ENCODE measurements at regions not wholly inside any gene's neighbourhood (a gene's known extent, or its start where the extent isn't known, plus 50 kb on each side); places are given as distances from the start of the nearest gene placed in this dataset.

DNA sequence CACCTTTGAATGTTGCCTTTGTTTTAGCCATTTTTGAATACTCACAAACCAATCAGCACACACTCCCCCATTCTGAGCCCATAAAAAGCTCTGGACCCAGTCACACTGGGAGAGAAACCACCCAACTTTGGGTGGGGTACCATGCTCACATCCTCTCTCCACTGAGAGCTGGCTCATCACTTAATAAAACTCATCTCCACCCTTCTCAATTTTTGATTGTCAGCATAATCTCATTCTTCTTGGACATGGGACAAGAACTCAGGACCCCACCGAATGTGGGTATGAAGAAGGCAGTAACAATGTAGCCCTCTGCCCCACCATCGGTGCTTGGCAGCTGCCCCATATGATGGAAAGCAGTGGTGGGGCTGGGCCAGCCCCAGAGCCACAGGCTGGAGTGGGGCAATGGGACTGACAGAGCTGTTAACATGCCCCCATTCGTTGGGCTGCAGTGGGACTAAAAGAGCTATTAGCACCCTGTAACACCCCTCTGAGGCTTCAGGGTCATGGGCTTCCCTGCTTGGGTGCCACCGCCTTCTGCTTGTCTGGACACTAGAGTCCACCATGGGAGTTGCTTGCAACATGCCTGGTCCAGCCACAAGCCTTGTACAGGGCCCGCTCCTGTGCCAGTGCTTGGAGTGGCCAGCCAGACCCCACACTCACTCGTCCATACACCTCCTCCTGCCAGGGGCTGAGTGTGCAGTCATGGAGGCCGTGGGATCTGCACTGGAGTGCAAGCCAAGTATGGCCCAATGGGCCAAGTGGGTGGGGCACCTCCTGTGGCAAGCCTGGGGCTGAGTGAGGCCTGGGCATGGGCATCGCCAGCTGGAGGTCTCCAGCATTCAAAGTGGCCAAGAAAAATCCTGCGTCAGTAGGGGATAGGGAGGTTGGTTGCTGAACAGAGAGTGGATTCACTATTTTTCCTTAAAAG, 471.1 kb downstream of the TBC1D22A start:
- Histone ChIP-seq H3K4me3 (no peak overlapping the region), H3K27ac (no peak overlapping the region), H3K9ac (ENCODE audit: insufficient read length) (no peak overlapping the region), H3K9me3 (ENCODE audit: low read depth, low read length) (no peaks in the 10 kb centered on the region), H3K36me3 (ENCODE audit: insufficient read depth, low read length) (no peaks in the 10 kb centered on the region)
- DNase-seq (ENCODE audit: low read depth, low spot score), result no peak
- TF ChIP-seq FOXP2 (optimal IDR thresholded peaks at IDR 0.05; ENCODE audit: control extremely low read depth, extremely low read length, insufficient read depth) (no peak), POLR2AphosphoS5 (IDR thresholded peaks at IDR 0.05; ENCODE audit: borderline replicate concordance, low read depth, low read length) (no peak), EZH2 (IDR thresholded peaks at IDR 0.05) (no peak)

DNA sequence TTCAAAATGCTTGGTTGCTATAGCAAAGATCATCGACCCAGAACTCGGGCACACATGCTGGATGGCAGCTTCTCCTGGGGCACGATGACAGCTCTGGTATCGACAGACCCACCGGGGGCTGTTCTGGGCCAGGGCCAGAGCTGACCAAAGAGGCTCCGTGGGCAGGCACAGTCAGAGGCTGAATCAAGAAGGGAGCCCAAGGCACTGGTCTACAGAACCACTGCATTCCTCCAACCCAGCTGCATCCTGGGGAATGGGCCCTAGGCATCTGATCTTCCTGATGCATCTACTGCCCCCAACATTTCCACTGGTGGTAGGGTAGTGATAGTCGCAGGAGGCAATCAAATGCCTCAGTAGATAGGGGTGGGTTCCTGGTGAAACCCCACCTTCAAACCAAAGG, 470.3 kb downstream of the TBC1D22A start:
- TF ChIP-seq POLR2AphosphoS5 (IDR thresholded peaks at IDR 0.05; ENCODE audit: borderline replicate concordance, low read depth, low read length), result no peak
- TF ChIP-seq FOXP2 (optimal IDR thresholded peaks at IDR 0.05; ENCODE audit: control extremely low read depth, extremely low read length, insufficient read depth), result no peak
- TF ChIP-seq EZH2 (IDR thresholded peaks at IDR 0.05), result no peak
- H3K9ac ChIP-seq (ENCODE audit: insufficient read length), result no peak overlapping the region

GRCh38 chr22:47232197-47232596, 469.7 kb downstream of the TBC1D22A start:
- H3K4me3 ChIP-seq, result no peak overlapping the region
- H3K36me3 ChIP-seq (ENCODE audit: insufficient read depth, low read length), result no peaks in the 10 kb centered on the region
- H3K9me3 ChIP-seq (ENCODE audit: low read depth, low read length), result no peaks in the 10 kb centered on the region
- DNase-seq (ENCODE audit: low read depth, low spot score), result no peak
- H3K9ac ChIP-seq (ENCODE audit: insufficient read length), result no peak overlapping the region
- TF ChIP-seq POLR2AphosphoS5 (IDR thresholded peaks at IDR 0.05; ENCODE audit: borderline replicate concordance, low read depth, low read length) (no peak), EZH2 (IDR thresholded peaks at IDR 0.05) (no peak), FOXP2 (optimal IDR thresholded peaks at IDR 0.05; ENCODE audit: control extremely low read depth, extremely low read length, insufficient read depth) (no peak)
- no peak overlapping the region for H3K27ac ChIP-seq

More for the DNA sequence above, 470.3 kb downstream of the TBC1D22A start:
- Histone ChIP-seq H3K9me3 (ENCODE audit: low read depth, low read length) (no peaks in the 10 kb centered on the region), H3K4me3 (no peak overlapping the region), H3K36me3 (ENCODE audit: insufficient read depth, low read length) (no peaks in the 10 kb centered on the region), H3K27ac (no peak overlapping the region)
- DNase-seq (ENCODE audit: low read depth, low spot score), result no peak

- no peaks in the 10 kb centered on the region for H3K9me3 ChIP-seq (ENCODE audit: low read depth, low read length)
- DNase-seq (ENCODE audit: low read depth, low spot score), result no peak
- TF ChIP-seq EZH2 (IDR thresholded peaks at IDR 0.05) (no peak), POLR2AphosphoS5 (IDR thresholded peaks at IDR 0.05; ENCODE audit: borderline replicate concordance, low read depth, low read length) (no peak), FOXP2 (optimal IDR thresholded peaks at IDR 0.05; ENCODE audit: control extremely low read depth, extremely low read length, insufficient read depth) (no peak)
- no peak overlapping the region for H3K27ac ChIP-seq
- H3K36me3 ChIP-seq (ENCODE audit: insufficient read depth, low read length), result no peaks in the 10 kb centered on the region
- no peak overlapping the region for H3K4me3 ChIP-seq
- H3K9ac ChIP-seq (ENCODE audit: insufficient read length), result no peak overlapping the region
Measured at GRCh38 chr22:47231759-47232158, 469.3 kb downstream of the TBC1D22A start.

DNA sequence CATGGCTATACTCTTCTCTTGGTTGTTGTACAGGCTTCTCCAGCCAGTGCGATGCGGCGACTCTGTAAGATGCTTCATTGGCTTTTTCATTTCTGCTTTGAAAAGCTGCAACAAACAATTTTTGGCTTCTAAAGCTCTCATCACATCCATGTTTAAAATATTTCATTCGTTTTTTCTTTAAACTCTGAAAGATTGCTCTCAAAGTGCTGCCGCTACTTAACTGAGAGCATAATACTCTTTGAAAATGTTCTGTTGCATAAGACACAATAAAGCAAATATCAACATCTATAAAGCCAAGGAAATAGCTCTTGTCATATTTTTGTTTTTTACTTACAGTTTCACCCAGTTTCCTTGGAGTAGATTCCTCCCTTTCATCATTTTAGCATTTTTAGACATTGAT, 468.3 kb downstream of the TBC1D22A start:
- no peak for DNase-seq (ENCODE audit: low read depth, low spot score)
- no peak for TF ChIP-seq FOXP2 (optimal IDR thresholded peaks at IDR 0.05; ENCODE audit: control extremely low read depth, extremely low read length, insufficient read depth)
- TF ChIP-seq POLR2AphosphoS5 (IDR thresholded peaks at IDR 0.05; ENCODE audit: borderline replicate concordance, low read depth, low read length), result no peak
- TF ChIP-seq EZH2 (IDR thresholded peaks at IDR 0.05), result no peak
- Histone ChIP-seq H3K9me3 (ENCODE audit: low read depth, low read length) (no peaks in the 10 kb centered on the region), H3K27ac (no peak overlapping the region), H3K9ac (ENCODE audit: insufficient read length) (no peak overlapping the region), H3K4me3 (no peak overlapping the region), H3K36me3 (ENCODE audit: insufficient read depth, low read length) (no peaks in the 10 kb centered on the region)

GRCh38 chr22:47230251-47230650, 467.8 kb downstream of the TBC1D22A start:
- TF ChIP-seq EZH2 (IDR thresholded peaks at IDR 0.05) (no peak), POLR2AphosphoS5 (IDR thresholded peaks at IDR 0.05; ENCODE audit: borderline replicate concordance, low read depth, low read length) (no peak), FOXP2 (optimal IDR thresholded peaks at IDR 0.05; ENCODE audit: control extremely low read depth, extremely low read length, insufficient read depth) (no peak)
- no peaks in the 10 kb centered on the region for H3K36me3 ChIP-seq (ENCODE audit: insufficient read depth, low read length)
- no peak overlapping the region for H3K4me3 ChIP-seq
- DNase-seq (ENCODE audit: low read depth, low spot score), result no peak
- H3K9me3 ChIP-seq (ENCODE audit: low read depth, low read length), result no peaks in the 10 kb centered on the region
- H3K9ac ChIP-seq (ENCODE audit: insufficient read length), result no peak overlapping the region
- no peak overlapping the region for H3K27ac ChIP-seq

- H3K9ac ChIP-seq (ENCODE audit: insufficient read length), result no peak overlapping the region
- no peak overlapping the region for H3K27ac ChIP-seq
- no peak overlapping the region for H3K4me3 ChIP-seq
- no peaks in the 10 kb centered on the region for H3K36me3 ChIP-seq (ENCODE audit: insufficient read depth, low read length)
- DNase-seq (ENCODE audit: low read depth, low spot score), result no peak
- TF ChIP-seq EZH2 (IDR thresholded peaks at IDR 0.05) (no peak), POLR2AphosphoS5 (IDR thresholded peaks at IDR 0.05; ENCODE audit: borderline replicate concordance, low read depth, low read length) (no peak), FOXP2 (optimal IDR thresholded peaks at IDR 0.05; ENCODE audit: control extremely low read depth, extremely low read length, insufficient read depth) (no peak)
- no peaks in the 10 kb centered on the region for H3K9me3 ChIP-seq (ENCODE audit: low read depth, low read length)
Measured at GRCh38 chr22:47228767-47229166, 466.3 kb downstream of the TBC1D22A start.

DNA sequence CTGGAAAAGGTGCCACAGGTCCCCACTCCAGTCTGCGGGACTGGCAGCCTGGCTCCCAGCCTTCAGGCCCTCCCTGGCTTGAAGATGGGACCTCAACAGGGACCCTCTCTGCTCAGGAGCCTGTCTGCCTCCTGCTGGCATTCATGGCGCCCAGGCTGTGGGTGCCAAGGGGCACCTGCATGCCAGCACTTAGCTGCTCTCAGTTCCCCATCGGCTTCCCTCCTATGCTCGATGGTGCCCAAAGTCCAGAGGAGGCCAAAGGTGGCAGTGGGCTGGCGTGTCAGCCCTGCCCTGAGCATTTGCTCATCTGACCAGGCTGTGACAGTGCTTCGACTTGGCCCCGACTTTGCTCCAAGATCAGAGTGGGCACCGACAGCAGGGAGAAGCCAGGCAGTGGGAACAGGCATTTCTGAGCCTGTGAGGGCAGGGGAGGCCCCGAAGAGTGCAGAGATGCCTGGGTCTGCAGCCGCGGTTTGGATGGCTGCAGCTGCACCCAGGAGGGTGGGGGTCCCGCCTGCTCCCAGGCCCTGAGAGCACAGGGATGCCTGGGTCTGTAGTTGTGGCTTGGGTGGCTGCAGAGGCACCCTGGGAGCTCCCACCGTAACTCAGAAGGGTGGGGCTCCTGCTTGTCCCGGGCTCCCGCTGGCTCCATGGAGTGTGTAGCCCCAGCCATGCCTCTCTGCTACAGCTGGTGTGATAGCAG, 463.6 kb downstream of the TBC1D22A start:
- Histone ChIP-seq H3K36me3 (ENCODE audit: insufficient read depth, low read length) (no peaks in the 10 kb centered on the region), H3K9ac (ENCODE audit: insufficient read length) (no peak overlapping the region), H3K4me3 (no peak overlapping the region), H3K9me3 (ENCODE audit: low read depth, low read length) (no peaks in the 10 kb centered on the region), H3K27ac (no peak overlapping the region)
- no peak for TF ChIP-seq EZH2 (IDR thresholded peaks at IDR 0.05)
- TF ChIP-seq POLR2AphosphoS5 (IDR thresholded peaks at IDR 0.05; ENCODE audit: borderline replicate concordance, low read depth, low read length), result no peak
- TF ChIP-seq FOXP2 (optimal IDR thresholded peaks at IDR 0.05; ENCODE audit: control extremely low read depth, extremely low read length, insufficient read depth), result no peak
- DNase-seq (ENCODE audit: low read depth, low spot score), result no peak
